IMR-90 (cell line): ENCODE measurements at regions not wholly inside any gene's neighbourhood (a gene's known extent, or its start where the extent isn't known, plus 50 kb on each side); places are given as distances from the start of the nearest gene placed in this dataset.

Source experiments
- ATAC-seq: fragments of 200-7000 bp; cut with Tn5 transposase; 2 replicates; pipeline ENCODE4 v1.9.1; 2020; ENCODE audit warnings: low read depth, mild to moderate bottlenecking, moderate library complexity
- BruUV-seq: library from RNA; stranded (reverse); fragments of 400-500 nt; replicated peaks from 2 replicates; lab custom pipeline; 2021; lab: Mats Ljungman, UMichigan
- CTCF ChIA-PET: fragments of 300-600 bp; formaldehyde crosslinking; extraction: SDS; loops from one replicate; lab custom pipeline; 2021; ENCODE audit warnings: antibody characterized with exemption; lab: Yijun Ruan, JAX
- POLR2A ChIA-PET: fragments of 300-600 bp; sonication (Branson Sonifier 250); formaldehyde crosslinking; loops from one replicate; lab custom pipeline; 2022; ENCODE audit warnings: antibody characterized with exemption; ENCODE audit not compliant: unreplicated experiment; lab: Charles Lee
- DNase-seq: peaks from one replicate; pipeline ENCODE4 v3.0.0; 2013
- H2AFZ ChIP-seq: replicated peaks from 2 replicates; pipeline ENCODE3; 2013; ENCODE audit warnings: low read length, mild to moderate bottlenecking; ENCODE audit not compliant: poor library complexity
- H2AK5ac ChIP-seq: 2 replicates; pipeline ENCODE4 v1.6.1; 2013; ENCODE audit warnings: low read depth, low read length, inconsistent platforms
- H2AK9ac ChIP-seq: replicated peaks from 2 replicates; pipeline ENCODE3; 2013; ENCODE audit warnings: mild to moderate bottlenecking, low read depth, low read length, moderate library complexity; ENCODE audit not compliant: poor library complexity
- H2BK120ac ChIP-seq: 2 replicates; pipeline ENCODE4 v1.6.1; 2013; ENCODE audit warnings: low read depth, low read length, inconsistent platforms
- H2BK15ac ChIP-seq: 3 replicates; pipeline ENCODE4 v1.6.1; 2013; ENCODE audit warnings: low read depth, low read length, inconsistent platforms
- H2BK20ac ChIP-seq: 2 replicates; pipeline ENCODE4 v1.6.1; 2013; ENCODE audit warnings: low read depth, mild to moderate bottlenecking, inconsistent platforms, low read length, moderate library complexity
- H2BK5ac ChIP-seq: 2 replicates; pipeline ENCODE4 v1.6.1; 2013; ENCODE audit warnings: mild to moderate bottlenecking, low read depth, low read length, inconsistent platforms; ENCODE audit not compliant: poor library complexity, severe bottlenecking
- H3K14ac ChIP-seq: replicated peaks from 2 replicates; pipeline ENCODE4 v1.6.1; 2013; ENCODE audit warnings: low read depth, low read length, inconsistent platforms
- H3K18ac ChIP-seq: 2 replicates; pipeline ENCODE4 v1.6.1; 2013; ENCODE audit warnings: low read depth, low read length, control low read depth
- H3K23ac ChIP-seq: 2 replicates; pipeline ENCODE4 v1.6.1; 2013; ENCODE audit warnings: low read depth, low read length, inconsistent platforms
- H3K27ac ChIP-seq: 2 replicates; pipeline ENCODE4 v1.5.1; 2013; ENCODE audit warnings: mild to moderate bottlenecking, control low read depth, low read length; ENCODE audit not compliant: insufficient read depth
- H3K27me3 ChIP-seq: 2 replicates; pipeline ENCODE4 v1.6.1; 2013; ENCODE audit warnings: low read length; ENCODE audit not compliant: control insufficient read depth, insufficient read depth
- H3K36me3 ChIP-seq: 2 replicates; pipeline ENCODE4 v1.6.1; 2013; ENCODE audit warnings: low read length, mixed read lengths; ENCODE audit not compliant: control insufficient read depth, insufficient read depth
- H3K4ac ChIP-seq: 2 replicates; pipeline ENCODE4 v1.6.1; 2013; ENCODE audit warnings: low read depth, low read length, inconsistent platforms
- H3K4me1 ChIP-seq: 2 replicates; pipeline ENCODE4 v1.6.1; 2013; ENCODE audit warnings: low read length, mixed read lengths; ENCODE audit not compliant: control insufficient read depth, insufficient read depth
- H3K4me2 ChIP-seq: 2 replicates; pipeline ENCODE4 v1.6.1; 2013; ENCODE audit warnings: low read depth, mild to moderate bottlenecking, control low read depth, low read length, moderate library complexity
- H3K4me3 ChIP-seq: 2 replicates; pipeline ENCODE4 v1.5.1; 2013; ENCODE audit warnings: low read depth, mild to moderate bottlenecking, control low read depth, low read length, moderate library complexity; ENCODE audit not compliant: insufficient read depth
- H3K56ac ChIP-seq: 2 replicates; pipeline ENCODE4 v1.6.1; 2013; ENCODE audit warnings: low read length, inconsistent platforms; ENCODE audit not compliant: insufficient read depth; ENCODE audit errors: extremely low read depth
- H3K79me1 ChIP-seq, 2 experiments: 2 replicates each; pipeline ENCODE4 v1.6.1; 2013; ENCODE audit warnings: low read length in 2 of 2, inconsistent platforms in 1 of 2, low read depth in 1 of 2
- H3K9ac ChIP-seq: 2 replicates; pipeline ENCODE4 v1.6.1; 2013; ENCODE audit warnings: low read depth, low read length, control low read depth
- H3K9me1 ChIP-seq: 2 replicates; pipeline ENCODE4 v1.6.1; 2013; ENCODE audit warnings: low read length, inconsistent platforms; ENCODE audit not compliant: insufficient read depth
- H3K9me3 ChIP-seq: 2 replicates; pipeline ENCODE4 v1.6.1; 2013; ENCODE audit warnings: low read length; ENCODE audit not compliant: control insufficient read depth, insufficient read depth
- H4K20me1 ChIP-seq: 2 replicates; pipeline ENCODE4 v1.6.1; 2013; ENCODE audit warnings: low read length, inconsistent platforms; ENCODE audit not compliant: insufficient read depth
- H4K5ac ChIP-seq: 2 replicates; pipeline ENCODE4 v1.6.1; 2013; ENCODE audit warnings: mild to moderate bottlenecking, low read depth, low read length, control low read depth
- H4K8ac ChIP-seq, 2 experiments: 2 replicates each; pipeline ENCODE4 v1.6.1; 2013; ENCODE audit warnings: low read depth in 2 of 2, low read length in 2 of 2, control low read depth in 1 of 2, inconsistent platforms in 1 of 2
- H4K91ac ChIP-seq: 2 replicates; pipeline ENCODE4 v1.6.1; 2013; ENCODE audit warnings: low read depth, low read length, inconsistent platforms; ENCODE audit not compliant: insufficient read depth
- BHLHE40 ChIP-seq: fragments of 150-350 bp; IDR thresholded peaks from 2 replicates; pipeline ENCODE4 v1.6.1; 2016; ENCODE audit warnings: mild to moderate bottlenecking, low read depth, low read length
- ELK1 ChIP-seq: fragments of 150-350 bp; IDR thresholded peaks from 2 replicates; pipeline ENCODE4 v1.6.1; 2016; ENCODE audit warnings: low read depth, mild to moderate bottlenecking, low read length, moderate library complexity, borderline replicate concordance
- FOS ChIP-seq: fragments of 150-350 bp; IDR thresholded peaks from 2 replicates; pipeline ENCODE4 v1.6.1; 2016; ENCODE audit warnings: low read depth, low read length
- MAFK ChIP-seq: IDR thresholded peaks from 2 replicates; pipeline ENCODE4 v1.6.1; 2012; ENCODE audit warnings: low read depth, low read length, improper control_type of control experiment
- MAZ ChIP-seq: IDR thresholded peaks from 2 replicates; pipeline ENCODE4 v1.6.1; 2012; ENCODE audit warnings: low read depth, mild to moderate bottlenecking, low read length, improper control_type of control experiment, moderate library complexity, borderline replicate concordance
- POLR2A ChIP-seq: IDR thresholded peaks from 2 replicates; pipeline ENCODE4 v1.6.1; 2012; ENCODE audit warnings: mild to moderate bottlenecking, low read depth, low read length
- RCOR1 ChIP-seq: IDR thresholded peaks from 2 replicates; pipeline ENCODE4 v1.6.1; 2012; ENCODE audit warnings: mild to moderate bottlenecking, low read length, improper control_type of control experiment; ENCODE audit not compliant: insufficient replicate concordance
- RFX5 ChIP-seq: IDR thresholded peaks from 2 replicates; pipeline ENCODE4 v1.8.0; 2012; ENCODE audit warnings: low read depth, mild to moderate bottlenecking, low read length, moderate library complexity
- SMC3 ChIP-seq: fragments of 150-350 bp; IDR thresholded peaks from 2 replicates; pipeline ENCODE4 v1.6.1; 2016; ENCODE audit warnings: low read depth, mild to moderate bottlenecking, antibody characterized with exemption, low read length, moderate library complexity
- USF2 ChIP-seq: fragments of 150-350 bp; IDR thresholded peaks from 2 replicates; pipeline ENCODE4 v1.6.1; 2017; ENCODE audit warnings: mild to moderate bottlenecking, antibody characterized with exemption, low read length, low read depth
- WGBS, 2 experiments: methylation state at CpG; one replicate each; pipeline versions ENCODE4 v1.1.5 to v1.1.7; 2013; ENCODE audit warnings: missing lambda C conversion rate in 2 of 2; ENCODE audit not compliant: insufficient read length in 1 of 2; ENCODE audit errors: extremely low coverage in 2 of 2; 5-methylcytosine and 5-hydroxymethylcytosine counted together
- dilution Hi-C: fragments of 300-500 bp; cut with HindIII; formaldehyde crosslinking; loops from one replicate; pipeline ENCODE4 v1.14.3; 2018; ENCODE audit warnings: low sequenced_read_pairs; ENCODE audit not compliant: unreplicated experiment
- in situ Hi-C: fragments of 300-500 bp; cut with MboI; formaldehyde crosslinking; loops from 3 replicates; pipeline ENCODE4 v1.14.3; 2019; ENCODE audit warnings: low sequenced_read_pairs, inconsistent platforms, mixed read lengths
- intact Hi-C: fragments of 100-400 bp; cut with micrococcal nuclease; formaldehyde crosslinking; loops from 2 replicates; pipeline ENCODE4 v1.10.0; 2022

DNA sequence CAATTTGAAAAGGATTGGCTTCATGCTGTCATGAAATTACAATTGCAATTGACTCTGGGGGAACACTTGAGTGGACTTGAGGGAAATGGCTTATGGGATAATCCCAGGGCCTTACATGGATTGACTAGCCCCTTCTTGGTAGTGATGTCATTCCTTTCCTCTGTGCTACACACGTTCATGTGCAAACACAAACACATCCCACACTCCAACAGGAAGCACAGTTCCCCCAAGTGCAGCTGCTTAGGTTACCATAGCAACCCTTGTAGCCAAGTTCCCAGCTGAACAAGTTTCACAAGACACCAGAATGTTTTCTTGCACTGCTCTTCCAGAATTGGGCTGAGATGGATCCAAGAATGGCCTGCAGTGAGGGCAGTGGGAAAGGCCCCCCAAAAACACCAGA lies 217.0 kb downstream of the ZNF621 start:
- TF ChIP-seq USF2 (no peak), BHLHE40 (no peak), RFX5 (no peak), MAFK (no peak), POLR2A (no peak), ELK1 (no peak), SMC3 (no peak), RCOR1 (no peak), FOS (no peak), MAZ (no peak)
- dilution Hi-C loops, result no loop called here
- in situ Hi-C loops, result no loop called here
- Histone ChIP-seq H3K9me3 (no peaks in the 10 kb centered on the region), H2BK120ac (no peak overlapping the region), H3K36me3 (no peaks in the 10 kb centered on the region), H2BK15ac (no peak overlapping the region), H3K9ac (no peak overlapping the region), H3K27me3 (no peaks in the 10 kb centered on the region), H2AK9ac (no peak overlapping the region), H3K14ac (no peak overlapping the region), H3K9me1 (no peaks in the 10 kb centered on the region), H4K91ac (no peak overlapping the region), H3K79me1 (no peaks in the 10 kb centered on the region), H2AK5ac (no peak overlapping the region), H3K4me2 (no peak overlapping the region), H2AFZ (no peak overlapping the region), H3K4me3 (no peak overlapping the region), H3K4me1 (no peaks in the 10 kb centered on the region), H3K23ac (no peak overlapping the region), H3K27ac (no peak overlapping the region), H4K8ac (no peak overlapping the region), H2BK20ac (no peak overlapping the region), H2BK5ac (no peak overlapping the region), H4K20me1 (no peaks in the 10 kb centered on the region), H3K56ac (no peak overlapping the region), H3K18ac (no peak overlapping the region), H4K5ac (no peak overlapping the region), H3K4ac (no peak overlapping the region)
- intact Hi-C loops, result no loop called here
- ChIA-PET CTCF (no interaction called here), POLR2A (no interaction called here)
- no TSS peak for BruUV-seq
- WGBS, 2 experiments, result 0% methylated on average over 1 of the region's 1 CpG; no CpG with 5 or more reads in 1 of the 2 experiments
- DNase-seq, result peak; percentile 1
- ATAC-seq, result no peak
